Dendritic cell treated with granulocyte-macrophage colony-stimulating factor and Interleukin-4, amounts not matched to agents 40 ng/mL and 50 ng/mL, for 4 days (primary cell): ENCODE measurements at regions not wholly inside any gene's neighbourhood (a gene's known extent, or its start where the extent isn't known, plus 50 kb on each side); places are given as distances from the start of the nearest gene placed in this dataset.
"Not testable (repeated sequence)": the region's sequence is repeated elsewhere in the genome, so short reads cannot be mapped to it uniquely, and the experiment has no call there.

ENCODE experiments used
- H3K27ac Mint-ChIP-seq: one replicate; pipeline ENCODE4 v1.8.0; 2022; ENCODE audit warnings: mild to moderate bottlenecking, mixed read lengths
- H3K27me3 Mint-ChIP-seq: one replicate; pipeline ENCODE4 v1.8.0; 2022; ENCODE audit warnings: mild to moderate bottlenecking, mixed read lengths
- H3K36me3 Mint-ChIP-seq: one replicate; pipeline ENCODE4 v1.8.0; 2022; ENCODE audit warnings: low read depth, mixed read lengths
- H3K4me1 Mint-ChIP-seq: one replicate; pipeline ENCODE4 v1.8.0; 2022; ENCODE audit warnings: low read depth, mixed read lengths
- H3K4me3 Mint-ChIP-seq: one replicate; pipeline ENCODE4 v1.8.0; 2022; ENCODE audit warnings: mild to moderate bottlenecking, moderate library complexity, mixed read lengths
- H3K9me3 Mint-ChIP-seq: one replicate; pipeline ENCODE4 v1.8.0; 2022; ENCODE audit warnings: mixed read lengths
- intact Hi-C: fragments of 100-400 bp; cut with micrococcal nuclease; formaldehyde crosslinking; loops from one replicate; pipeline ENCODE4 v1.15.0; 2022

DNA sequence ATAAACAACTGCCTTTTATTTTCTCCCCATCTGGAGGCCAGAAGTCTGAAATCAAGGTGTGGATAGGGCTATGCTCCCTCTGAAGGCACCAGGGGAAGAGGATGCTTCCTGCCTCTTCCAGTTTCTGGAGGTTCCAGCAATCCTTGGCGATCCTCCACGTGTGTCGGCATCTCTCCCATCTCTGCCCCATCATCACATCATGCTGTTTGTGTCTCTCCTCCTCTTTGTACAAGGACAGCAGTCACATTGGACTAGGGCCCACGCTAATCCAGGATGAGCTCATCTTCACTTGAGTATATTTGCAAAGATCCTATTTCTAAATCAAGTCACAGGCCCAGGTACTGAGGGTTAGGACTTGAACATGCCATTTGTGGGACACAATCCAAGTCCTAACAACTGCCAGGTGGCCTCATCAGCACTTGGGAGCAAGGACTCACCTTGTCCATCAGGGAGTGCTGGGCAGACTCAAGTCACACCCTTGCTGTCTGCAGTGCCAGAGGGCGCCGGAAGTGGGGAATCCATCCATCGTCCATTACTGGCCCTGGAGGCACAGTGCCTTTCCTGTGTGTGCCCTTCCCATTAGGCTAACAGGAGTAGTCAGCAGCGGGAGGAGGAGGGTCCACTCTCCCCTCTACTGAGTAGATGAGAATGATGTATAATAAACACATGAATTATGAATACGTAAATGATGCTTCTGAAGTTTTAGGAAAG, 185.4 kb upstream of the AJAP1 start:
- Mint-ChIP-seq H3K4me3 (no peak overlapping the region), H3K36me3 (no peaks in the 10 kb centered on the region), H3K27ac (no peak overlapping the region), H3K4me1 (no peaks in the 10 kb centered on the region), H3K27me3 (no peaks in the 10 kb centered on the region), H3K9me3 (no peaks in the 10 kb centered on the region)
- intact Hi-C loops, result no loop called here

DNA sequence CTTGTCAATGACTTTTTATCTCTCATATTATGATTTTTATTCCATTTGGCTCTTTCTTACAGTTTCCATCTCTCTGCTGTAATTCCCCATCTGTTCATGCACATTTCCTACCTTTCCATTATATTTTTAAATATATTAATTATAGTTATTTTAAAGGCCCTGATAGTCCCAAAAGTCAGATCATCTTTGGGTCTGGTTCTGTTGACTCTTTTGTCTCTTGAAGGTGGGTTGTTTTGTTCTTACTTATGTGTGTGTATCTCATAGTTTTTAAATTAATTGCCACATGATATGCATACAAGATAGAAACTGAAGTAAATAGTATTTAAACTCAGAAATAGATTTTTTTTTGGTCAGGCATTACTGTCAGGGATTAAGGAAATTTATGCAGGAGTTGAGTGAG, 178.0 kb upstream of the AJAP1 start:
- Mint-ChIP-seq H3K4me3 (no peak overlapping the region), H3K4me1 (no peaks in the 10 kb centered on the region), H3K27me3 (no peaks in the 10 kb centered on the region), H3K27ac (no peak overlapping the region), H3K9me3 (peaks cover 34% of the 10 kb centered on the region), H3K36me3 (no peaks in the 10 kb centered on the region)
- intact Hi-C loops, result no loop called here

DNA sequence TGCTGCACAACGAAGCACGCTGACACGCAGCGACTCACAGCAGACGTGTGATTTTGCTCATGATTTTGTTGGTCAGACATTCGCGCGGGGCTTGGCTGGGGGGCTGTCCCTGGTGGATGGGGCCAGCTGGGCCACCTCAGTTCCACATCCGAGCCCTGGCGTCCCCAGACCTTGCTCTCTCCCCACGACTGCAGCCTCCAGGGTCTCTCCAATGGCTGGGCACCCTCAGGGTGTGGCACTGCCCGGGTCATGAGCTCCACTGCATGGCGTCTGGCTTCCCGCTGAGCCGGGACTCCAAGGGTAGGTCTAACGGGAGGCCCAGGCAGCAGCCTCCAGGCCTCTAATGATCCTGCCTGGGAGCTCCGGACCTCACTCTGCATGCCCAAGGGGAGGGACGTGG, 173.0 kb upstream of the AJAP1 start:
- H3K4me3 Mint-ChIP-seq, result no peak overlapping the region

DNA sequence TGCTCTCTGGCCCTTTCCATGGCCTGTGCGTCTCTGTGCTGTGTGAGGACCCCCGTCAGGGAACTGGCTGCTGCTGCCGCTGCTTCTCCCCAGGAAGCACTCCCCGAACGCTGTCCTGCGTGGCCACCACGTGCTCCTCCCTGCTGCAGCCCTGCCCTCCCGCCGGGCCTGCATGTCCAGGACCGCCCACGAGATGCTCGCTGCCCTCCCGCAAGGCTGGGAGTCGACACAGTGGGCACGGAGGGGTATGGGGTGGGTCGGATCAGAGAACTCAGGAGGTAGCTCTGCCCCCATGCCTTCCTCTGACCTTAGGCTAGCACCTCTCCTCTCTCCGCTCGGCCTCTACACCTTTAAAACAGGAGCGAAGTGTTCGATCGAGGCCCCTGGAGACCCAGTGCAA, 171.9 kb upstream of the AJAP1 start:
- Mint-ChIP-seq H3K36me3 (no peaks in the 10 kb centered on the region), H3K9me3 (peaks cover 3% of the 10 kb centered on the region), H3K4me3 (no peak overlapping the region), H3K27me3 (no peaks in the 10 kb centered on the region), H3K4me1 (no peaks in the 10 kb centered on the region), H3K27ac (no peak overlapping the region)
- intact Hi-C loops, result no loop called here

More for the DNA sequence above, 173.0 kb upstream of the AJAP1 start:
- Mint-ChIP-seq H3K9me3 (peaks cover 14% of the 10 kb centered on the region), H3K27ac (no peak overlapping the region), H3K36me3 (no peaks in the 10 kb centered on the region), H3K4me1 (no peaks in the 10 kb centered on the region), H3K27me3 (no peaks in the 10 kb centered on the region)
- intact Hi-C loops, result no loop called here

DNA sequence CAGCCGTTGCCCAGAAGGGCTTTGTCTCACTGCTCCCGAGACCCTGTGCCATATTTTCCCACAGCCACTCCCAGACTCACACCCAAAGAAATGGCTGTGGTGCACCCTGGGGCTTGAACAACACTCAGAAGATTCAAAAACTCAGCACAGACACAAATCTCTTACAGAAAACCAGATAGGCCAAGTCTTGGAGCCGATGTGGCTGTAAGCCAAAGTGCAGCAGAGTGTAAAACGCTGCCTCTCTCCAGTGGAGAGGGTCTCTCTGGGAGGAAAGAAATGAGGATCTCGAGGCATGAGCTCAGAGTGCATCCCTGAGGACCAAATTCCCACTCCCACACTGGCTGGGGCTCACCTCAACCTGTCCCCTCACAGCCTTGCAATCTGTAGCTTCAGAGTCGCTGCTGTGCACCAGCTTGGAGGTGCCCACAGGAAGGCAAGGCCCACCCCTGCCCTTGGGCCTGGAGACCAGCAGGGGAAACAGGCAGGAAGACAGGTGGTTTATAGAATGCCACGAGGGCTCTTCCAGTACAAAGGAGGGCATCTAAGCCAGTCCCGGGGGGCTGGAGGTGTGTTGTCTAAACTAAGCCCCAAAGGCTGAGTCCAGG, 171.3 kb upstream of the AJAP1 start:
- intact Hi-C loops, result no loop called here
- no peaks in the 10 kb centered on the region for H3K27me3 Mint-ChIP-seq
- no peak overlapping the region for H3K4me3 Mint-ChIP-seq
- no peaks in the 10 kb centered on the region for H3K9me3 Mint-ChIP-seq
- H3K36me3 Mint-ChIP-seq, result no peaks in the 10 kb centered on the region
- H3K27ac Mint-ChIP-seq, result no peak overlapping the region
- no peaks in the 10 kb centered on the region for H3K4me1 Mint-ChIP-seq

DNA sequence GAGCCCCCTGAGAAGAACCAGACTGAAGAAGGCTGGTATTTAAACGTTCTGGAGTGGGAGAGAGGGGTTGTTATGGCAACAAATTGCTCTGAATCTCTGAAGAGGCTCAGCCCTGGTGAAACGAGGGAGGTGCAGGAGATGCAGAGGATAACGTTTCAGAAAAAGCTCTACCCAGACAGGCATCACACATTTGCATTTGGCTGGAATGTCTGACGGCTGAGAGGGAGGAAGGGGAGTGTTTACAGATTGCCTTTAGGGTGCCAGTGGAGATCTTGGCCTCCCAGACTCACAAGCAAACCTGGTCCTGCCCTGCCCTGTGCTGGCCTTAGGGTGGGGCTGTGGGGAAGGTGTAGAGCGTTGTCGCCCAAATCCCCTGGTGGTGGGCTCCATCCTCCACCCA, 169.0 kb upstream of the AJAP1 start:
- no peaks in the 10 kb centered on the region for H3K27me3 Mint-ChIP-seq
- H3K9me3 Mint-ChIP-seq, result no peaks in the 10 kb centered on the region
- H3K27ac Mint-ChIP-seq, result no peak overlapping the region
- intact Hi-C loops, result no loop called here
- no peaks in the 10 kb centered on the region for H3K4me1 Mint-ChIP-seq
- H3K36me3 Mint-ChIP-seq, result no peaks in the 10 kb centered on the region
- H3K4me3 Mint-ChIP-seq, result no peak overlapping the region

DNA sequence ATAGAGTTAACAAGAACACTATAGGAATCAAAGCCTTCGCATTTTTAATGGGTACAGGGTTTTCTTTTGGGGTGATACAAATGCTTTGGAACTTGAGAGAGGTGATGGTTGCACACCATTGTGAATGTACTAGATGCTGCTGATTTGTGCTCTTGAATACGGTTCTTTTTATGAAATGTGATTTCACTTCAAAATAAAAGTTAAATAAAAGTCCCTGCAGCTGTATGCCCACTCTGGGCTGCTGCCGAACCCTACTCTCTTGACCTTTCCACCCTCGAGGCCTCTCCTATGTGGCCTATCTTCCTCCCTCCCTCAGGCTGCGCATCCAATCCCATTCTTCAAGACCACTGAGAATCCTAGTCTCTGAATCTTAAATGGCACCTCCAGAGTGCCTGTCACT, 168.5 kb upstream of the AJAP1 start:
- Mint-ChIP-seq H3K27me3 (no peaks in the 10 kb centered on the region), H3K4me1 (no peaks in the 10 kb centered on the region)
- intact Hi-C loops, result no loop called here

DNA sequence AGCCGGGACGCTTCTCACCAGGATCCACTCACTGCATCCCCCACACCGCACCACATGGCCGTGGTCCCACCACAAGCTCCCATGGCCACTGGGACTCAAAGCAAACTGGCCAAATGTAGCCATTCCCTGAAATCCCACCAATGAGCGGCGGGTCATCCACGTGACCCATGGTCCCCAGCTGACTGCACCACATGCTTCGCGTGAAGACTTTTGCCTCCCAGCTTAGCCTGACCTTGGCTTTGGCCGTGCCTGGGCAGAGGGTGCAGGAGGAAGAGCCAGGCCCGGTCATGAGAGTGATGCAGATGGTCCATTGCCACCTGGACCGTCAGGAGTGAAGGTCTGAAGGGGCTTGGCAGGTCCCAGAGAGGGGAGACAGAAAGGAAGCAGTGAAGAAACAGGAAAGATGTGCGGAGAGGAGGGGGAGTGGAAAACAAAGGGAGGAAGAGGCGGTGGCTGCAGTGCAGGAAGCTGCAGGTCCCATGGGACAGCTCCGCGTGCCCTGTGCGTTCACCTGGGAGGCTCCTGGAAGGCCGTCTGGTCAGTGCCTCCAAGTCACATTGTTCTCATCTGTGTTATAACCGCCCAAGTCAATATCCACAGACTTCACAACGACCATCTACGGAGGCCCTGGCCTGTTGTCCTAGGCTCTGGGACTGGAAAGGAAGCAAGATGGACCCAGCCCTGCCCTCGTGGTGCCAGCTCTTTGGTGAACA, 167.8 kb upstream of the AJAP1 start:
- no peak overlapping the region for H3K27ac Mint-ChIP-seq
- intact Hi-C loops, result no loop called here
- H3K9me3 Mint-ChIP-seq, result no peaks in the 10 kb centered on the region
- no peak overlapping the region for H3K4me3 Mint-ChIP-seq
- no peaks in the 10 kb centered on the region for H3K36me3 Mint-ChIP-seq
- H3K4me1 Mint-ChIP-seq, result no peaks in the 10 kb centered on the region
- no peaks in the 10 kb centered on the region for H3K27me3 Mint-ChIP-seq

More for the DNA sequence above, 168.5 kb upstream of the AJAP1 start:
- no peak overlapping the region for H3K4me3 Mint-ChIP-seq
- no peaks in the 10 kb centered on the region for H3K9me3 Mint-ChIP-seq
- H3K27ac Mint-ChIP-seq, result no peak overlapping the region
- no peaks in the 10 kb centered on the region for H3K36me3 Mint-ChIP-seq

DNA sequence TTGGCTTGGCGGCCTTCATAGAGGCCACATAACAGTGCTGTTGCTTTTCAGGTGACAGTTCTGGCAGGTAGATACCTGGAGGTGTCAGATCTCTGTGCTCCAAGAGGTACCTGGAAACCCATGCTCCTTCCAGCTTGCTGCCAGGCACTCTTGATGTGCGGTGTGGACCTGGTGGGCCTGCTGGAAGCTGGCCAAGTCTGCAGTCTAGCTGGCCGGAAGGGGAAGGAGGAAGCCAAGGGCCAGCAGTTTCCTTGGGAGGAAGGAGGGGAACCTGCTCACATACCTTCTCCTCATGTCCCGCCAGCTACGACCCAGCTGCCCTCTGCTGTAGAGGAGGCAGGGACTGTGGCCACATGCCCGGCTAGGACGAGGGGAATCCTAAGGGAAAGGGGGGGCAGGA, 166.4 kb upstream of the AJAP1 start:
- no peak overlapping the region for H3K27ac Mint-ChIP-seq
- no peak overlapping the region for H3K4me3 Mint-ChIP-seq
- H3K9me3 Mint-ChIP-seq, result no peaks in the 10 kb centered on the region
- H3K27me3 Mint-ChIP-seq, result no peaks in the 10 kb centered on the region
- intact Hi-C loops, result no loop called here
- H3K36me3 Mint-ChIP-seq, result no peaks in the 10 kb centered on the region
- no peaks in the 10 kb centered on the region for H3K4me1 Mint-ChIP-seq

DNA sequence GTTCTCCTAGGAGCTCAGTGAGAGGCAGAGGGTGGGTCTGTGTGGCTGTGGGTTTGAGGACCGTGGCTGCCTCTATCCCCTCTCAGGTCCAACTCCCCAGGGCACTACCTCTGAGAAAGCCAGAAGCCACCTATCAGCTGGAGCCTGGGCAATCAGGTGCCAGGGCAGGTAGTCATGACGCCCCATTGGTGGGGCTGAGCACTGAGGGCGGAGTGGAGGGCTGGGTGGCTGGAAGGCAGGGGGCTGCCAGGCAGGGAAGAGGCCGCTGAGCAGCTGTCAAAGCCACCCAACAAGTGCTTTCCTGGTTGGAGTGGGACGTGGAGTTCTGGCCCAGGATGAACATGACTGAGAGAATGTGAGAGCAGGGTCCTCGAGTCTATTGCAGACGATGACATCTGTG, 164.9 kb upstream of the AJAP1 start:
- no peaks in the 10 kb centered on the region for H3K27me3 Mint-ChIP-seq
- no peaks in the 10 kb centered on the region for H3K36me3 Mint-ChIP-seq
- H3K27ac Mint-ChIP-seq, result no peak overlapping the region
- no peak overlapping the region for H3K4me3 Mint-ChIP-seq
- H3K4me1 Mint-ChIP-seq, result no peaks in the 10 kb centered on the region
- no peaks in the 10 kb centered on the region for H3K9me3 Mint-ChIP-seq
- intact Hi-C loops, result no loop called here

DNA sequence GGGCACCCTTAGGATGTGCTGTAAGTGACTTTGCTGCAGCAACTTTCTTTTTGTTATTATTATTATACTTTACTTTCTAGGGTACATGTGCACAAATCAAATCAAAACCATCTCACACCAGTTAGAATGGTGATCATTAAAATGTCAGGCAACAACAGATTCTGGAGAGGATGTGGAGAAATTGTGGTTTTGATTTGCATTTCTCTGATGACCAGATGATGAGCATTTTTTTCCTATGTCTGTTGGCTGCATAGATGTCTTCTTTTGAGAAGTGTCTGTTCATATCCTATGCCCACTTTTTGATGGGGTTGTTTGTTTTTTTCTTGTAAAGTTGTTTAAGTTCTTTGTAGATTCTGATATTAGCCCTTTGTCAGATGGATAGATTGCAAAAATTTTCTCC, 164.4 kb upstream of the AJAP1 start:
- H3K9me3 Mint-ChIP-seq, H3K4me1 Mint-ChIP-seq, H3K4me3 Mint-ChIP-seq, H3K27me3 Mint-ChIP-seq, H3K36me3 Mint-ChIP-seq, H3K27ac Mint-ChIP-seq, intact Hi-C loops: not testable (repeated sequence)

DNA sequence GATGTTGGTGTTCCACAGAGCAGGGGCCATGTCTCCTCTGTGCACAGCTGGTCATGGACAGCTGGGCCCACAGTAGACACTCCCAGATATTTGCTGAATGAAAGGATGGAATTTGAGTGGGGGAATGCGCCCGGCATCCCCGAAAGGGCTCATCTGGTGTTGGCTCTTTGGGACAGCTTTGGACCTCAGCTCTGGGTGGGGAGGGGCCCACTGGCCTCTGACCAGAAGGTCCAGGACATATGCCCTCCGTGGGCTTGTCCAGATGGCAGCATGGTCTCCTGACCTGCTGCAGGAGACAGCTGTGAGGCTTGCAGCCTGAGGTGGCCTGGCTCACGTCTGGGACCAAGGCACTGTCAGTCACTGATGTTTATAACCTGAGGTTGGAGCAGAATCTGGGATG, 160.4 kb upstream of the AJAP1 start:
- no peaks in the 10 kb centered on the region for H3K36me3 Mint-ChIP-seq
- H3K4me3 Mint-ChIP-seq, result no peak overlapping the region
- no peaks in the 10 kb centered on the region for H3K4me1 Mint-ChIP-seq
- no peaks in the 10 kb centered on the region for H3K27me3 Mint-ChIP-seq
- intact Hi-C loops, result no loop called here
- H3K9me3 Mint-ChIP-seq, result no peaks in the 10 kb centered on the region
- H3K27ac Mint-ChIP-seq, result no peak overlapping the region

DNA sequence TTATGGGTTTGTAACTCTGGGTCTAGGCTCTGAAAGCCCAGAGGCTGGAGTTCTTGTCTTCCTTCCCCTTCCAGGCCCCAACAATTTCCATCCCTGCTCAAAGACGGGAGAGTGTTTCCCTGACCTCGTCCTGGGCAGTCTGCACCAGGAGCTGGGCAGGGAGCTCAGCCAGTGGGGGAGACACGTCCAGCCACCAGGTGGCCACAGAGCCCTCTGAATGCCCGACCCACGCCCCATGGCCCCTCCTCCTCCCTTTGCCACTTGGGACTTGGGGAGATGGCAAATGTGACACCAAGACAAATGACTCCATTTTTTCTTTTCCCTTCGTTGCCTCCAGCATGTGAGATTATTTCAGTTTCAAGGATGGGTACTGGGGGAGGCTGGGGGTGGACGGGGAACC, 159.9 kb upstream of the AJAP1 start:
- intact Hi-C loops, result no loop called here
- Mint-ChIP-seq H3K9me3 (no peaks in the 10 kb centered on the region), H3K27me3 (no peaks in the 10 kb centered on the region), H3K4me1 (no peaks in the 10 kb centered on the region), H3K27ac (no peak overlapping the region), H3K4me3 (no peak overlapping the region), H3K36me3 (no peaks in the 10 kb centered on the region)

DNA sequence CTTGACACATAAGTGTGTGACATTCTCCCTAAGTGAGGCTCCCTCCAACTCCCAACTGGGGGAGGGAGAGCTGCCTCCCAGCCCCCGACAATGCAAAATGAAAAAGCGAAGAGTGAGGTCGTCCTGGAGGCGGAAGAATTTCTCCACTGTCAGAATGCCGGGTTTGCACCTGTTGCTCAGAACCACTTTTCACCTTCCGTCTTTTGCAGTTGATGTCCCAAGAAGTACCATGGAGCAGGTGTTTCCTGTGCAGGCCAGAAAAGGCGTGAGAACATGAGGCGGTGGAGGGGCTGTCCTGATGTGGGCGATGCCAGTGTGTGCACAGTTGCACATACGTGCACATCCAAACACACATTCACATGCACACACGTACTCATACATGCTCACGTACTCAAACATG, 158.6 kb upstream of the AJAP1 start:
- Mint-ChIP-seq H3K9me3 (no peaks in the 10 kb centered on the region), H3K27ac (no peak overlapping the region), H3K36me3 (no peaks in the 10 kb centered on the region), H3K4me3 (no peak overlapping the region), H3K27me3 (no peaks in the 10 kb centered on the region), H3K4me1 (no peaks in the 10 kb centered on the region)
- intact Hi-C loops, result no loop called here
